HG03060 (cell line): ENCODE measurements at regions not wholly inside any gene's neighbourhood (a gene's known extent, or its start where the extent isn't known, plus 50 kb on each side); places are given as distances from the start of the nearest gene placed in this dataset.
A peak's percentile ranks its signal among the peaks of the same experiment; 100 is the strongest.
"Not testable (repeated sequence)": the region's sequence is repeated elsewhere in the genome, so short reads cannot be mapped to it uniquely, and the experiment has no call there.

ENCODE experiments used
- ATAC-seq: cut with Tn5 transposase; IDR thresholded peaks from one replicate; pipeline ENCODE4 v1.9.1; 2021; ENCODE audit warnings: low read depth, moderate number of reproducible peaks; ENCODE audit not compliant: unreplicated experiment

GRCh38 chr16:59039066-59039720 is 305.1 kb upstream of the GOT2 start:
- no peak for ATAC-seq

GRCh38 chr16:59030923-59031485 is 296.9 kb upstream of the GOT2 start:
- no peak for ATAC-seq

GRCh38 chr16:59021751-59022150 is 287.6 kb upstream of the GOT2 start:
- no peak for ATAC-seq

- ATAC-seq, result no peak
Observed at GRCh38 chr16:59013930-59014329, 279.8 kb upstream of the GOT2 start.

- no peak for ATAC-seq
Observed at GRCh38 chr16:58999762-59000161, 265.6 kb upstream of the GOT2 start.

- ATAC-seq, result not testable (repeated sequence)
Observed at GRCh38 chr16:58992755-58993154, 258.6 kb upstream of the GOT2 start.

GRCh38 chr16:58983181-58983965 is 249.3 kb upstream of the GOT2 start:
- not testable (repeated sequence) for ATAC-seq

GRCh38 chr16:58970775-58971174 is 236.7 kb upstream of the GOT2 start:
- peak; percentile 53 for ATAC-seq

GRCh38 chr16:58963479-58963878 is 229.4 kb upstream of the GOT2 start:
- no peak for ATAC-seq

- ATAC-seq, result no peak
Observed at GRCh38 chr16:58962811-58963210, 228.7 kb upstream of the GOT2 start.

GRCh38 chr16:58960484-58960883 is 226.4 kb upstream of the GOT2 start:
- ATAC-seq, result no peak

- ATAC-seq, result no peak
Observed at GRCh38 chr16:58960034-58960433, 225.9 kb upstream of the GOT2 start.

GRCh38 chr16:58958749-58959148 is 224.6 kb upstream of the GOT2 start:
- no peak for ATAC-seq

- no peak for ATAC-seq
Observed at GRCh38 chr16:58948244-58948643, 214.1 kb upstream of the GOT2 start.

- ATAC-seq, result no peak
Observed at GRCh38 chr16:58940609-58941008, 206.5 kb upstream of the GOT2 start.

- ATAC-seq, result no peak
Observed at GRCh38 chr16:58938811-58939210, 204.7 kb upstream of the GOT2 start.

GRCh38 chr16:58937661-58938060 is 203.5 kb upstream of the GOT2 start:
- no peak for ATAC-seq

- ATAC-seq, result no peak
Observed at GRCh38 chr16:58933186-58933585, 199.1 kb upstream of the GOT2 start.

GRCh38 chr16:58931436-58931835 is 197.3 kb upstream of the GOT2 start:
- no peak for ATAC-seq

GRCh38 chr16:58923094-58923493 is 189.0 kb upstream of the GOT2 start:
- no peak for ATAC-seq

- ATAC-seq, result no peak
Observed at GRCh38 chr16:58913456-58913855, 179.3 kb upstream of the GOT2 start.

- ATAC-seq, result no peak
Observed at GRCh38 chr16:58912571-58912970, 178.5 kb upstream of the GOT2 start.
